Nephron progenitor cell (in vitro differentiated cells): ENCODE measurements at regions not wholly inside any gene's neighbourhood (a gene's known extent, or its start where the extent isn't known, plus 50 kb on each side); places are given as distances from the start of the nearest gene placed in this dataset.

ENCODE experiments used
- DNase-seq: peaks from one replicate; pipeline ENCODE4 v3.0.0; 2021
- H3K27ac Mint-ChIP-seq: 2 replicates; pipeline ENCODE4 v1.8.0; 2021; ENCODE audit warnings: mild to moderate bottlenecking, moderate library complexity, mixed read lengths
- H3K27me3 Mint-ChIP-seq: 2 replicates; pipeline ENCODE4 v1.8.0; 2021; ENCODE audit warnings: mild to moderate bottlenecking, low read depth, mixed read lengths; ENCODE audit not compliant: poor library complexity
- H3K36me3 Mint-ChIP-seq: 2 replicates; pipeline ENCODE4 v1.8.0; 2021; ENCODE audit warnings: low read depth, mixed read lengths
- H3K4me1 Mint-ChIP-seq: 2 replicates; pipeline ENCODE4 v1.8.0; 2021; ENCODE audit warnings: mixed read lengths
- H3K4me3 Mint-ChIP-seq: 2 replicates; pipeline ENCODE4 v1.8.0; 2021; ENCODE audit warnings: mild to moderate bottlenecking, moderate library complexity, mixed read lengths
- H3K9me3 Mint-ChIP-seq: 2 replicates; pipeline ENCODE4 v1.8.0; 2021; ENCODE audit warnings: mild to moderate bottlenecking, moderate library complexity, mixed read lengths
- TF ChIP-seq, protein P1 (sequence below): fragments of 200-600 bp; sonication (generic); IDR thresholded peaks from 2 replicates; pipeline ENCODE4 v1.5.0; 2021; ENCODE audit warnings: antibody characterized with exemption

DNA sequence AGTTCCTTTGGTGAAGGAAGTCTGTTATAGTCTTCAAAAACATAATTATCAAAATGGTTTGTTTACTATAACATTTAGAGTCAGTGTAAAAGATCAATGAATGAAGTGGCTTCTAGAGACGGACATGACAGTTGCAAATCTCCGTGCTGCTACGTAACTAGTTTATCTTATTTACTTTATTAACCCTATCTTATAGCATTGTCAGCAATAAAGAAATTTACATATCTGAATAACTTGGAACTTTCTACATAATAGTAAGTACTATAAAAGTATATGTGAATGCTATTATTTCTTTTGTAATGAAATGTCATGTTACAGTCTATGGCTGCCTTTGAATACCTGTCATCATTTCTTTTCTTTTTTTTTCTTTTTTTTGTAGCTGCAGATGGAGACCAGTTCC, 246.8 kb downstream of the PTH2R start:
- TF ChIP-seq, protein P1, sequence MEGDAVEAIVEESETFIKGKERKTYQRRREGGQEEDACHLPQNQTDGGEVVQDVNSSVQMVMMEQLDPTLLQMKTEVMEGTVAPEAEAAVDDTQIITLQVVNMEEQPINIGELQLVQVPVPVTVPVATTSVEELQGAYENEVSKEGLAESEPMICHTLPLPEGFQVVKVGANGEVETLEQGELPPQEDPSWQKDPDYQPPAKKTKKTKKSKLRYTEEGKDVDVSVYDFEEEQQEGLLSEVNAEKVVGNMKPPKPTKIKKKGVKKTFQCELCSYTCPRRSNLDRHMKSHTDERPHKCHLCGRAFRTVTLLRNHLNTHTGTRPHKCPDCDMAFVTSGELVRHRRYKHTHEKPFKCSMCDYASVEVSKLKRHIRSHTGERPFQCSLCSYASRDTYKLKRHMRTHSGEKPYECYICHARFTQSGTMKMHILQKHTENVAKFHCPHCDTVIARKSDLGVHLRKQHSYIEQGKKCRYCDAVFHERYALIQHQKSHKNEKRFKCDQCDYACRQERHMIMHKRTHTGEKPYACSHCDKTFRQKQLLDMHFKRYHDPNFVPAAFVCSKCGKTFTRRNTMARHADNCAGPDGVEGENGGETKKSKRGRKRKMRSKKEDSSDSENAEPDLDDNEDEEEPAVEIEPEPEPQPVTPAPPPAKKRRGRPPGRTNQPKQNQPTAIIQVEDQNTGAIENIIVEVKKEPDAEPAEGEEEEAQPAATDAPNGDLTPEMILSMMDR: no peak
- Mint-ChIP-seq H3K27me3 (no peaks in the 10 kb centered on the region), H3K4me3 (no peak overlapping the region), H3K4me1 (no peaks in the 10 kb centered on the region), H3K36me3 (no peaks in the 10 kb centered on the region), H3K9me3 (no peaks in the 10 kb centered on the region), H3K27ac (no peak overlapping the region)
- no peak for DNase-seq

GRCh38 chr2:208654056-208654455, 247.5 kb downstream of the PTH2R start:
- Mint-ChIP-seq H3K27ac (no peak overlapping the region), H3K36me3 (no peaks in the 10 kb centered on the region), H3K4me1 (no peaks in the 10 kb centered on the region), H3K27me3 (no peaks in the 10 kb centered on the region), H3K4me3 (no peak overlapping the region), H3K9me3 (no peaks in the 10 kb centered on the region)
- DNase-seq: no peak
- TF ChIP-seq, protein P1: no peak

DNA sequence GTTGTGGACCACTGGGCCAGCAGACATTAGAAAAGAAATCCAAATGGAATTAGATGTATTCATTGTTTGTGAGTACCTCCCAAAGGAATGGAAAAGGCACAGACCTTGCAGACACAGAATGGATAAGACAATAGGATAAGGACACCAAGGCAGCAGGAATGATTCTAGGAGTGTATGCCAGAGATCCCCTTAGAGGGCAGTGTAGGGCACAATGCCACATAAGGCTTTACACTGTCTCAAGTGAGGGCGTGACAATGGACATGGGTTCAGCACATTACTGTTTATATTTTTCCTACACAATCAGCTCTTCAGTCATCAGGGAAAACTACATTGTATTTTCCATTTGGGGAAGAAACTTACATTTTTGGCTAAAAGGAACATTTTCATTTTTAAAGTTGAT, 250.9 kb downstream of the PTH2R start:
- no peaks in the 10 kb centered on the region for H3K36me3 Mint-ChIP-seq
- H3K27ac Mint-ChIP-seq: no peak overlapping the region
- no peak for DNase-seq
- no peak overlapping the region for H3K4me3 Mint-ChIP-seq
- H3K4me1 Mint-ChIP-seq: no peaks in the 10 kb centered on the region
- no peaks in the 10 kb centered on the region for H3K27me3 Mint-ChIP-seq
- TF ChIP-seq, protein P1: peak; percentile 2
- peaks cover 3% of the 10 kb centered on the region for H3K9me3 Mint-ChIP-seq

DNA sequence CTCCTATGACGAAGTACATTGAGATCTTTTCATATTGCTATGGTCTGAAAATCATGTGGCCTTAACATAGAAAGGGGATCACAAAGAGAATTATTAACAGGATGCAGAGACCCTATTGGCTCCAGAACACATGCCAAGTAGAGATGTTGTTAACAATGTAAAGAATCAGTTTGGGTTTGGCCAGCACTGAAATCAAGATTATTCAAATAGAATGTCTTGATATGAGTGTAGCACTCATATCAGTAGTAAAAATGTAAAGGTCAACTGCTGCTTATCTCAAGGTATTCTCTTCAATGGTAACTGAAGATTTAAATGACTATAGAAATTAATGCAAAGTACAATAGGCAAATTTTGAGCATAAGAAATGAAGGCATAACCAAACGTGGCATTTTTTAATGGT, 262.8 kb downstream of the PTH2R start:
- no peak overlapping the region for H3K4me3 Mint-ChIP-seq
- TF ChIP-seq, protein P1: no peak
- no peak for DNase-seq
- no peaks in the 10 kb centered on the region for H3K9me3 Mint-ChIP-seq
- H3K27me3 Mint-ChIP-seq: peaks cover 5% of the 10 kb centered on the region
- no peaks in the 10 kb centered on the region for H3K36me3 Mint-ChIP-seq
- peaks cover 13% of the 10 kb centered on the region for H3K4me1 Mint-ChIP-seq
- H3K27ac Mint-ChIP-seq: no peak overlapping the region

DNA sequence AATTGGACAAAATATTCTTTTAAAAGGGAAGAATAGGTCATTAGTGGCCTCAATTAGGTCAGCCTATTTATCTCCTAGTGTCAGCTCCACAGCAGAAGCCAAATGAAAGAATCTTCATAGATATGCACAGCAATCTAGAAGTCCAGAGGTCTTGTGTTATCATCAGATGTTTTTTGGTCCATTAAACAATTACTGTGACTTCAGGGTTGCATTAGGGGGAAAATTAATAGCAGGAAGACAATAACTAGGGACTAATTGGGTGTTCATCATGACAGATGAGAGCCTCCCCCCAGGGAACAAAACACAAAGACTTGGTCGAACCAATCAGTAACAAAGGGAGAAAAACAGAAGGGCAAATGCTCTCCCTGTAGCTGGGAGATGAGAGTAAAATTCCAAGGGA, 264.7 kb downstream of the PTH2R start:
- Mint-ChIP-seq H3K27me3 (peaks cover 5% of the 10 kb centered on the region), H3K36me3 (no peaks in the 10 kb centered on the region), H3K9me3 (no peaks in the 10 kb centered on the region), H3K4me1 (peaks cover 13% of the 10 kb centered on the region), H3K27ac (no peak overlapping the region), H3K4me3 (no peak overlapping the region)
- TF ChIP-seq, protein P1: no peak
- DNase-seq: no peak

DNA sequence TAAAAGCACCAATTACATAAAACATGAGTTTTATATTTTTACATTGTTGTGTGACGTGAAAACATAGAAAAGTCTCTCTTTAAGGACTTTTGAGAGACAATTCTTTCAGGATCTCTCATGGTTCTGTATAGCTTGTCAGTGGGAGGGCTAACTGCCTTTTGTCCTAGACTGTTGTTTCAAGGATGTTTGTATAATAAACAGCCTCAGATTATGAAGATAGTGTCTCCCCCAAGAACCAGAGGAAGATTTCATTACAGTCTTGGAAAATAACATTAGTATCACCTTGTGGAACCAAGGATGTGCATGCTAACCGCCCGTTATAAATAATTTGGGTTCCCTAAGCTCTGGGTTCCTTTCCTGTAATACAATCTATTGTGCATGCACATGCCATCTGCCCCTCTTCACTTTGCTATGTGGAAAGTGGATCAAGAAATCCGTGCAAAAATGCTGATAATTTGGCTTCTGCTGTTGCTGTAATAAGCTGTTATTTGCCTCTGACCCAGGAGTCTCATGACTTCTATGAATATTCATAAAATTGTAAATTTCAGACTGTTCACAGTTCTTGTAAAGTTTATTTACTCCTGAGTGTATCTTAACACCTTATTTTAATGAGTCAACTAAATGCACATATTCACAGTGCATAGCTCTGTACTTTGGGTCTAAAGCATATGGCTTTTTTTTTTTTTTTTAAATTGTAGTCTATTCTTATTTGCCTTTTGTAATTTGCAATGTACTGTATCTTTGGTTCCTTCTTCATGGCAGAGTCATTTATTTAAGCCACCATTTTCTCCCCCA, 265.5 kb downstream of the PTH2R start:
- H3K36me3 Mint-ChIP-seq: no peaks in the 10 kb centered on the region
- H3K4me3 Mint-ChIP-seq: no peak overlapping the region
- peaks cover 13% of the 10 kb centered on the region for H3K4me1 Mint-ChIP-seq
- no peak for DNase-seq
- no peak overlapping the region for H3K27ac Mint-ChIP-seq
- H3K27me3 Mint-ChIP-seq: peaks cover 5% of the 10 kb centered on the region
- no peaks in the 10 kb centered on the region for H3K9me3 Mint-ChIP-seq
- TF ChIP-seq, protein P1: no peak
